ENCODE measurements at regions not wholly inside any gene's neighbourhood (a gene's known extent, or its start where the extent isn't known, plus 50 kb on each side); places are given as distances from the start of the nearest gene placed in this dataset.

GRCh38 chr3:42020684-42021307 lies 58.9 kb upstream of the ULK4 start:
- TF ChIP-seq TAF1 (IDR thresholded peaks at IDR 0.05; ENCODE audit: low read depth) (no peak), EP300 (IDR thresholded peaks at IDR 0.05; ENCODE audit: borderline replicate concordance) (peak; percentile 30; the same call in 1 of the 2 replicates), REST (IDR thresholded peaks at IDR 0.05; ENCODE audit: low read depth) (no peak), RAD21 (IDR thresholded peaks at IDR 0.05; ENCODE audit: low read depth) (no peak), CEBPB (IDR thresholded peaks at IDR 0.05) (no peak), TEAD4 (IDR thresholded peaks at IDR 0.05) (no peak), YY1 (IDR thresholded peaks at IDR 0.05; ENCODE audit: low read depth) (no peak), CREB1 (IDR thresholded peaks at IDR 0.05; ENCODE audit: low read depth) (no peak), EGR1 (IDR thresholded peaks at IDR 0.05) (no peak)
